GM19452 (cell line): ENCODE measurements at regions not wholly inside any gene's neighbourhood (a gene's known extent, or its start where the extent isn't known, plus 50 kb on each side); places are given as distances from the start of the nearest gene placed in this dataset.
"Not testable (repeated sequence)": the region's sequence is repeated elsewhere in the genome, so short reads cannot be mapped to it uniquely, and the experiment has no call there.

Source experiments
- ATAC-seq: cut with Tn5 transposase; IDR thresholded peaks from one replicate; pipeline ENCODE4 v1.9.1; 2021; ENCODE audit not compliant: unreplicated experiment

DNA sequence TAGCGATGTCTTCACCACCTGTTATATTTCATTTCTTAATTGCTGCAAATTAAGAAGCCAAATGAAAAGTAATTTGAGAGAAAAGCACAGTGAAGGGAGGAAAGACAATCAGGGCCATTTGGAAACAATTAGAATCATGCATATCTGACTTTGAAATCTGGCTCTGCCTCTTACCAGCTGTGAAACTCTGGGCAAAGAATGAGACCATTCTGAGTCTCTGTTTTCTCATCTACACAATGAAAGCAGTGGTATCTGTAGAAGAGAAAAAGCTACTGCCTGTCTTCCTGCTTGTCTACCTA, 334.5 kb upstream of the CYRIA start:
- ATAC-seq, result no peak

DNA sequence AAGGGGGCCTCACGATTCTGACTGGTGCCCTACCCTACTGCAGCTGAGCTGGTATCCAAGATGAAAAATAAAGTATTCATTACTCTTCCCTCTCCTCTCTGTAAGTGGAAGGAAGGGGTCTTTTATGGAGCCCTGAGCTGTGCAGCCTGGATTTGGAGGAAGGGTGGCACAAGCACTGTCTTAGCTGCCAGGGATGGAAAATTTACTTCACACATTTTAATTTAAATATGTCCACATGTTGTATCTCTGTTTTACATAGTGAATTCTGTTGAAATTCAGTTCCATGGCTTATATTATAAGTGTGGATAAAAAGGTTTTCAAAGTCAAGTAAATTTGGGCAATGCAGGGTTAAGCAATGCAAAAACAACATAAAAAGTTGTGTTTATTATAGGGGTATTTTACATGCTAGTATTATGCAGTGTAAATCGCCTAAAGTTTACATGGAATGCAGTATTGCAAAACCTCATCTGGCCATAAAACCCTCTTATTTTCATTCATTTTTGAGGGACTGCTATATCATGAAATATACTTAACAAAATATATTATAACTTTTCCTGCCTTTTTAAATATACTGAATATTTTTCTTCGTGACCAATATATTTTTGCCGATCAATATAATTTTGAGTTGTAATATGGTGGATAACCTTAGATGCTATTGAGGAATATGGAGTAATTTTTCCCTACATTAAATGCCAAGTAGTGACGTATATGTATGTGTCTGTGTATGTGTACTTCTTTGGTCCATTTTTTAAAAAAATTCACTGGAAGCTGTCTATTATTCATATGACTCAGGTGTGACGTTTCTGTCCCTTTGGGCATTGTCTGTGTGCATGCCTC, 333.9 kb upstream of the CYRIA start:
- ATAC-seq, result no peak

DNA sequence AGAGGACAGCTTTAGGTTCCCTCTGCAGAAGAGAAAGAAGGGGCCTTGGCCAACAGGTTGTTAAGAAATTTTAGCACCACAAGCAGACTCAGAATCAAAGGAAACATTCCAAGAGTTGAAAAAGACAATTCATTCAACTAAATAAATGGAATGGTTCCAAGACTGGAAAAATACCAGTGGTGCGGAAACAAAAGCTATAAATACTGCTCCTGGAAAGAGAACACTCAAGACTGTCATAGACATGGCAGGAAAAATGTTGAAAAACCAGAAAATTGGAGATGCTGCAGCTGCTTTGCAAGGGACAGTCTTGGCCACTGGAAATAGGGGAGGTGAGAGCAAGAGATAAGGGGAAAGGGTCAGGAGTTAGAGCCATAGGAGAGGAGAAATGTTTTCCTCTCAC, 312.7 kb upstream of the CYRIA start:
- ATAC-seq, result no peak

DNA sequence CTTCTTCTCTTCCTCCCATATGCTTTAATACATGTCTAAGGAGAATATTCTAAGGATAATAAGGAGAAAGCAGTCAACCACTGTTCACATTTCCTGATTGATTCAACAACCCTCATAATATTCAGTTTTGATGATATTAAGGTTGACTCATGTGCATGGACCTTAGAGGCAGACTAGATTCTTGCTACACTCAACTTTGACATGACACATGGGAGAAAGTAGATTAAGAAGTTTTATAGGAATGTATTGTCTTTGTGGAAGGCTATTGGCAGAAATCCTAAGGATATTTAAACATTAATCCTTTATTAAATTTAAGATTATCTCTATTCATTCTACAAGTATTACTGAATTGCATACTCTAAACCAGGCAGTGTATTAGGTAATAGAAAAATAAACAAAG, 309.1 kb upstream of the CYRIA start:
- no peak for ATAC-seq

DNA sequence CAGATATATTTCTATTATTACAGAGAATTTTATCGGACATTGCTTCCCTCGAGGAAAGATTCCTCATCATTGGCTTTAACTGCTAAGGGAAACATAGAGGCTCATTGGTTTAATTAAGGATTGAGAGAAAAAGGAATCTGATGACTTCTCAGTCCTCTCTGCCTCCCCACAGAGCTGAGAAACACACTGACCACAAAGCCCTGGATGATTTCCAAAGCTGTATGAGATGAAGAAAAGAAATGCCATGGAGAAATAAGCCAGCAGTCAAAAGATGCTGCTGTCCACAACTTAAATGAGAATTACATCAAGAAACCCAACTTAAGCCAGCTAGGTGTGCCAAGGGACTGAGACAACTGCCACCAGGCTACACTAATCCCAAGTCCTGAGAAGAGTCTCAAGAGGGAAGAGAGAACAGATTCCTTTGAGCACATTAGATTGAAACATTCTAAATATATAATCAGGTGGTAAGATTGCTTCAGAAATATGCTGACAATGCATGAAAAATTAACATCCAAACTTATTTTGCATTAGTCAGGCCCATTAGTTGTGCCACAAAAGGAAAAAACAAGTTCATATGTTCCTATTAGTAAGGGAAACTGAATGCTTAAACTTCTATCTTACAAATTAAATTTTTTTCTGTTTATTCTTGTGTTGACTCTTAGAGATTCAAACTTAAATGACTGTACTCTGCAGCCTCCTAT, 308.1 kb upstream of the CYRIA start:
- no peak for ATAC-seq

DNA sequence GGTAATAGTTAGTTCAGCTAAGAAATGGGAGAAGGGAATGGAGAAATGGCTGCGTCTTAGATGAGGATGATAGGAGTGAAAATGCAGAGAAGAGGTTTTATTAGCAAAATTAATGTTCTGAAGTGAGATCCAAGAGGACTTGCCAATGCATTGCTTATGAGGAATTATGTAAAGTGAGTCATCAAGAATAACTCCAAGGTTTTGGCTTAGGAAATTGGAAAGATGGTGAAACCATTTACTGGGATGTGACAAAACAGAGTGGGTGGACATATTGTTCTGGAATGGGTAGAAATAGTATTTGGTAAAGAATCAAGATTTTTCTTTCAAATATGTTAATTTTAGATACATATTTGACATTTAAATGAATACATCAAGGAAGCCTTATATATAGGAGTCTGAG, 306.6 kb upstream of the CYRIA start:
- no peak for ATAC-seq

DNA sequence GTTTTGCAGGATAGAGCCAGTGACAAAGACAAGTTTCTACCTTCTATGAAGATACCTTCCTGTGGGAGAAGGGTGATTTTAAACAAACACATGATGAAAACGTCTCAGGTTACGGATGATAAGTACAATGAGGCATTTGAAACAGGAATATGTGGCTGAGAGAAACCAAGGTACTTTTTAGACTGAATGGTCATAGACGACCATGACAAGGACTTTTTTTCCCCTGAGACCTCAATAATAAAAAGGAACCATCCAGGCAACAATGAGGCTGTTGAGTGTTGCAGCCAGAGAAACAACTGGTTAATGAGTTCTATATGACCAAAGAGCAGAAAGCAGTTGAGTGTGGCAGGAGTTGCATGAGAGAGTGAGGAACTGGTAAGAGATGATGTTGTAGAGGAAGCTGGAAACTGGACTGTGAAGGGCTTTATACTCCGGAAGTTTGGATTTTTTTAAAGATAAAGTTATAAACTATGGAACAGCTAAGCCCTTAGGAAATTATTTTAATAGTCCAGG, 306.1 kb upstream of the CYRIA start:
- ATAC-seq, result no peak

DNA sequence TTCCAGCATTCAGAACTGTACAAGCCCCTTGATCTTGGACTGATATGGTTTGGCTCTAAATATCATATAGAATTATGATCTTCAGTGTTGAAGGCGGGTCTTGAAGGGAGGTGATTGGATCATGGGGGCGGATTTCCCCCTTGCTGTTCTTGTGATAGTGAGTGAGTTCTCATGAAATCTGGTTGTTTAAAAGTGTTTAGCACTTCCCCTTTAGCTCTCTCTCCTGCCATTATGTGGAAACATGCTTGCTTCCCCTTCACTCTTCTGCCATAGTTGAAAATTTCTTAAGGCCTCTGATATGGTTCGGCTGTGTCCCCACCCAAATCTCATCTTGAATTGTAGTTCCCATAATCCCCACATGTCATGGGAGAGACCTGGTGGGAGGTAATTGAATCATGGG, 305.3 kb upstream of the CYRIA start:
- not testable (repeated sequence) for ATAC-seq

DNA sequence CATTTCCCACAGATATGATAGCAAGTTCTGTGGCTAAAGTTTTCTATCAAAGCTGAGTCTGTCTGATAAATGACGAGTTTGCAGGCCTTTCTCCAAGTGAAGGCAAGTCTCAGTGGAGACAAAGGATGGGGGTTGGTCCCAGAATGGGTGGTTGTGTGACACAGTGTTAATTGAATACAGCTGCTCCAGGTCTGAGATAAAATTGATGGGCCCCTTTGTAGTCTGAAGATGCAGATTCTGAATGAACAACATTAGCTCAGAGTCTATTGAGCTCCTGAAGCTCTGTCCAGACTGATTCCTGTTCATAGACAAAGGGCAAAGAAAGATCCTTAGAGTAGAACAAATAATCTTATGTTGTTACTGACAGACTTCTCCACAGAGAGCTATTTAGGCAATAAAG, 296.9 kb upstream of the CYRIA start:
- no peak for ATAC-seq

DNA sequence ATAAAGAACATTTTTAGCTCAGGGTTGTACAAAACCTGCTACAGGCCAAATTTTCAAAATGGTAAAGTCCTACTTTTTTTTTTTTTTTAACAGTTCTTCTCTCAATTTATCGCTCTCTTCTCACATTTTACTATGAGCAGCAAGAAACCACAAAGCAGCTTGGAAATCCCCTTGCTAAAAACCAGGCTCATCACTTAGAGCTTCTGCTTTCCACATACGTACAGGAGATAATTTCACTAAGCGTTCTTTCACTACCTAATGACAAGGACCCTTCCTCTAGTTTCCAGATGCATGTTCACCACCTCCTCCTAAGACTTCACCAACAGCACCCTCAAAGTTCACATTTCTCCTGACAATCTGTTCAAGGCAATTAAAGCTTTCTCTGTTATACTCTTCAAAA, 294.9 kb upstream of the CYRIA start:
- ATAC-seq, result no peak

DNA sequence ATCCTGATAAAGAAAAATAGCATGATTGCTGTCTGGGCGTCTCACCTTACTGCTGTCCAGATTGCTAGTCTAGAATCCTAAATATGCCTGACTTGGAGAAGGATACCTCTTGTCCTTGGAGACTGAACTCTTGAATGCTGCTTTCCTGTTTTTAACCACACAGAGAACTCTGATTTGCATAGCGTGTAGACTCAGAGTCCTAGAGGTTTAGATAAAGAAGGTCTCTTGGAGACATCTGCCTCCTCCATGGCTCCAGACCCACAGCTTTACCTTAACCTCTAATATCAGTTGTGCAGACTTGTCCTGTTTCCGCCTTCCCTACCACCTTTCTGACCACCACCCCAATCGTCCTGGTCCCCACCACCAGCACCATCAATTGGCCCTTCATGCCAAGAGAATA, 292.6 kb upstream of the CYRIA start:
- ATAC-seq, result no peak

DNA sequence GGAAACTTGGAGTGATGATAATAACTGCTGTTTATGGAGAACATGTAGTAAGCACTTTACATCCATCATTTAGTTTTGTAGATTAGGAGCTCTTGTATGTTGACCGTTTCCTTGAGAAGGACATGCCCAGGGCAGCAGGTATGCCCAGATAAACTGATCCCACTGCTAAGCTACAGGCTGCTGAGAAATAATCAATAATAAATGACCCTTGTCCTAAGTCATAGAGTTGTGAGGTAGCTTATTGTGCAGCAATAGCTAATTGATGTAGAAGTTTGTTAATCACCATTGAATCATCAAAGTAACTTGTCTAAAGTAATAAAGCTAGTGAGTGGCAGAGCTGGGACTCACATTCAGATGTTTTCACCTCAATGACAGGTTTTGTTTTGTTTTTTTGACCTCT, 287.2 kb upstream of the CYRIA start:
- ATAC-seq, result no peak

DNA sequence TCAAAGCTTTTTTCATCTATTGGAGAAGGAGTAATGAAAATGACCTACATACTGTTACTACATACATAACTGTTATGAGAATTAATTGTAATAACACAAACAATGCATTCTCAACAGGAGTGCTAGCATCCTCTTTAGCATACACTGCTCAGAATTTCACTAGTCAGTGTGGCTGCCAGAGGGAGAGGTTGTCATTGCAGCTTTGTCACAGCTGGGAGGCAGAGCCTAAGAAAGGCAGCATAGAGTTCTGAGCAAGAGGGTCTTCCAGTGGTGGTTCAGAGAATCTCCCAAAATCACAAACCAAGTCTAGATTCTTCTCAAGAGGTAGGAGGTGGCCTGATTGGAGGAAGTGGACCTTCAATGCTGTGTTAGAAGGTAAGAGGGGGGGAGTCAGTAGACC, 286.7 kb upstream of the CYRIA start:
- ATAC-seq, result no peak

DNA sequence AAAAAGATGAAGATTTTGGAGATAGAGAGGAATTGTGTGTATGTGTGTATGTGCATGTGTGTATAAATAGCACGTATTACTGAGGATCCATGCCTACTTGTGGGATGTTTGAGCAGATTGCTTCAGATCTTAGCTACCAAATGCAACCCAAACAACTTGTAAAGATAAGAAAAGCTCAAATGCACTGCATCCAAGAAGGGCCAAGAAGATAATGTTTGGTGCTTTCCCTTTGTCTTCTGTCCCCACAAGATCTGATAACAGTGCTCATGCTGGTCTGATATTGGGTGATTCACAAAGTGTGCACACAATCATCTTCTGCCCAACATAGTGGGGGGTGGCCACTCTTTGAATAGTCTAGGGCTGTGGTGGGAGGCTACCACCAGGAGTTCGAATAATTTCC, 284.8 kb upstream of the CYRIA start:
- no peak for ATAC-seq

DNA sequence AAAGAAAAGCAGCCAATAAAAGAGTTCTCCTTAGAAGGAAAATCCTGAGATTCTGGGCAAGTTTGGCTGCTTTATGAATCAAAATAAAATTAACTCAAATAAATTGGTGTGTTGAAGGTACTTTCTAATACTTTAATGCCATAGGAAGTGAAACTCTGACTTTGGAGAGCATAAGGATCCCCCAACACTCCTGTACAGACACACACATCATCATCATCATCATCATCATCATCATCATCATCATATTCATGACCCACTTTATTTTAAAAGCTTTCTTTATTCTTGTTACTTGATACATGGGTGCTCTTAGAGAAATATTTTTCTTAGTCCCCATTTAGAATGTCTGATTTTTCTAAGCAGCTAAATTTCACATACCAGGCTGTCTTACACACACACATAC, 283.1 kb upstream of the CYRIA start:
- ATAC-seq, result no peak

DNA sequence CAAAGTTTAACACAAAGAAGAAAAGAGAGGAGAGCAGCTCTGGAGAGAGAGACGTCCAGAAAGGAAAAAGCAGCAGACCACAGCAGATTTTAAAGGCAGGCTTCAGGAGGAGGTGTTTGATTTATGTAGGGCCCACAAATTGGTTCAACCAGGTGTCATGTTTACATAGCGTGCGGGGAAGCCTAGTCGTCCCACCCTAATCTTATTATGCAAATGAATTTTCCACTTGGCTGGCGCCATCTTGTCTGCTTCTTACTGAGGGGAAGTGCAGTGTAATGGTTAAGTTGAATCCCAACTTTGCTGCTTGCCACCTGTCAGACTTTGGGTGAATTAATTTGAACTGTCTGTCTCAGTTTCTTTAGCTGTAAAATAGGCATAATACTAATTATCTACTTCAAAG, 282.4 kb upstream of the CYRIA start:
- ATAC-seq, result no peak

DNA sequence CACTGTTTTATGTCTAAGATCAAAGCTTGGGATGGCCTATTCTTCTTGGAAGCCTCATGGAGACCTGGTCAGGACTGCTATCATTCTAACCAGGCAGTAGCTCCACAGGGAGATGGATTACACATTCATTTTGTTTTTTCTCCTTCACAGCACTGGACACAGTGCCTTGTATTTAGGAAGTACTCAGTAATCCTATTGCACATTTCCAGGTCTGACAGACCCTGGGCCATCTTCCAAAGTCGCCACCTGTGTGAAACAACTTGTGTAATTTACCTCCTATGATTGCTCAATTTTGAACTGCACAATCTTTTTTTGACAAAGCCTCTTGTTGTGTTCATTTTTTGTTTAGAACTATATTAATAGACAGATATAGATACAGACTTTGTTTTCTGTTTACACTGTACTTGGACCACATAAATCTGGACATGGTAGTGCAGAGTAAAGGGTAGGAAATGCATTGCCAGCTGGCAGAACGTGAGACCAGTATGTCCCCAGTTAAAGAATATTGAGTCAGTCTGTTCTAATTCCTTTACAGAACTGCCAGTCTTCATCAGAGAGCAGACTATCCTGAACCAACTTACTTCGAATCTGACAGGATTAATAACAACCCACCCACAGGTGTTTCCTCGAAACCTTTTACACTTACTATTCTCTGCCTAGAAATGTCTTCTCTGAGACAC, 277.8 kb upstream of the CYRIA start:
- no peak for ATAC-seq

DNA sequence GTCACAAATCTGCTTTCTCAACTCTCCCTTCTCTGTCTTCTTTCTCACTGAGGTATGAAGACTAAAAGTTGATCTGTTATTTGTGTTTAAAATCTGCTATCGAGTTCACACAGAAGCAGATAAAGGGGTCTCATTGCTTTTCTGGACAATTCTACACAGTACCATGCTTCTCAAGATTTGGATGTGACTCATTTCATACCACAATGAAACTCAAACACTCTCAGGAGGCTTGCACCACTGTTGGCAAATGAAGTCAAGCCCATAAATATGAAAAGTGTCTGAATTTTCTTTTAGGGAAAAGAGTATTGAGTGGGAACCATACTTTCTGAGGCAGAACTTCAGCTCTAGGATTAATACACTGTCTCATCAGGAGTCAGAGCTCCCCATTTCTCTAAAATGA, 274.6 kb upstream of the CYRIA start:
- ATAC-seq, result no peak

DNA sequence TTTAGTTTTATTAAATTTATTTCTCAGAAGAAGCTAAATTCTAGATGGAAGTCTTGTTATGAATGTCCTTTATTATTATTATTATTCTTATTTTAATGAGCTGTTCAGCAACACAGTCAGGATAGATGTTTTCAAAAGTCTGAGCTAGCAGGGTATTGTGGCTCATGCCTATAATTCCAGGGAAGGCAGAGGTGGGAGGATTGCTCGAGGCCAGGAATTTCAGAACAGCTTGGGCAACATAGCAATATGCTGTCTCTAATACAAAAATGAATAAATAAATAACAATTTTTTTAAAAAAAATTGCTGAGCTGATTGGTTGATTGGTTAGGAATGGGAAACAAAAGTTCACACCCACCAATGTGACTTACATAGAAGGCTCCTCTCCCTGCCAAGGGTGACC, 274.1 kb upstream of the CYRIA start:
- ATAC-seq, result no peak

DNA sequence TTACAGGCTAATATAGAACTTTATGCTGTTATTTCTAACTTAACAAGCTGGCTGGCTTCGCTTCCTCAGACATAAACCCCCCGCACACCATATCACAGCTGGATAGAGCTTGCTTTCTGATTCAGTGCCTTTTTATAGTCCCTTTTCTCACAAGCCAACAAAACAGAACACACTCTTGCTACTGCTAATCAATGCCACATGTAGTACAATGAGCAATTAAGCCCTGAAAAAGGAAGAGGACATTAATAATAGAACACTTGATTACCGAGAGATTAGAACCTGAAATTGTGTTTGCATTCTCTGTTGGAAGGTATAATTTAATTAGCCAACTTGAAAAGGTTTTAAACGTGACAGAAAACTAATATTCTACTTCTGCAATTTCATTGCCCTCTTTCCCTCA, 267.7 kb upstream of the CYRIA start:
- ATAC-seq, result no peak

DNA sequence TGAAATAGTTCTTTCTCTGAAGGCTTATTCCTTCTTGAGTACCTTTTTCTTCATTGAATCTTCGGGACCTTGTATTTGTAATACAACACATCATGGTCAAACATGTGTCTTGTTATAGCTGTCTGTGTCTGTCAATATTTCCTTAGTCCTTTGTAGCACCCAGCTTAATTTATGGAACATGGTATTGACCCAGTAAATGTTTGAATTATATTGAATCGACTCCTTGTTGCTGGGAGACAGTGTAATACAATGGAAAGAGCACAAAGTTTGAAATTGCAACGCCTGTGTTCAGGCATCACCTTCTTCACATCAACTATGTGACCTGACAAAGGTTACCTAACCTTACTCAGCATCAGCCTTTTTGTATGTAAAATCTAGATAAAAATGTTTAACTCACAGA, 267.2 kb upstream of the CYRIA start:
- no peak for ATAC-seq

DNA sequence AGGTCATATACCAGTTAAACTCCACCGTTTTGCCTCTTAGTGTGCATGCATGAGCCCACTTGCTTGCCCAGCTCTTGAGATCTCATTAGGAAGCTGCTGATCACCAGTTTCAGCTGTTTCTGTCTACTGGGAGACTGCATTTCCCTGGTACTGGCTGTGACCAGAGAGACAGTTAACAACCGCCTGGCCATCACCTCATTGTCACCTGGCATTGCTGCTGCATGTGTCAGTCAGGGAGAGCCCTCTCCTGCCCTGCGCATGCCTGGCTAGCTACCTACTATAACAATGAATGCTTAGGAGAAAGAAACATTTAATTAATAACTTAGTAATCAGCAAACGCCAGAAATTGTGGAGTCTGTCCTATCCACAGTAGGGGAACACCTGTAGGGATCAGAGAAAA, 265.8 kb upstream of the CYRIA start:
- no peak for ATAC-seq
